ENCODE measurements at regions not wholly inside any gene's neighbourhood (a gene's known extent, or its start where the extent isn't known, plus 50 kb on each side); places are given as distances from the start of the nearest gene placed in this dataset.

- Mint-ChIP-seq H3K27ac (ENCODE audit: low read depth, unreplicated experiment) (no peak overlapping the region), H3K9me3 (ENCODE audit: unreplicated experiment) (no peaks in the 10 kb centered on the region), H3K27me3 (ENCODE audit: insufficient read depth, unreplicated experiment) (no peaks in the 10 kb centered on the region), H3K36me3 (ENCODE audit: insufficient read depth, unreplicated experiment) (peaks cover 4% of the 10 kb centered on the region), H3K4me3 (ENCODE audit: unreplicated experiment) (no peak overlapping the region), H3K4me1 (ENCODE audit: insufficient read depth, unreplicated experiment) (peaks cover 12% of the 10 kb centered on the region)
- DNase-seq (ENCODE audit: unreplicated experiment) = no peak
- ChIA-PET CTCF (interaction anchor here (1.1 to 1.5 kb wide), 2 partner anchors 130 to 135 kb away, joined by 4 to 11 read pairs; partner anchors contain the start of gene AHCYL1), POLR2A (no interaction called here)
- intact Hi-C loops (cut with micrococcal nuclease) = no loop called here
- TF ChIP-seq CTCF (IDR thresholded peaks at IDR 0.05; ENCODE audit: unreplicated experiment) = no peak
- no TSS peak for BruUV-seq (replicated peaks)
These were observed 61.0 kb upstream of the CSF1 start for GRCh38 chr1:109849655-109850054.

GRCh38 chr1:109847251-109847650 is 63.4 kb upstream of the CSF1 start:
- BruUV-seq (replicated peaks) = no TSS peak
- DNase-seq (ENCODE audit: unreplicated experiment) = no peak
- peaks cover 12% of the 10 kb centered on the region for H3K4me1 Mint-ChIP-seq (ENCODE audit: insufficient read depth, unreplicated experiment)
- no peak overlapping the region for H3K4me3 Mint-ChIP-seq (ENCODE audit: unreplicated experiment)
- ChIA-PET CTCF (interaction anchor here (0.7 to 1.5 kb wide), 2 partner anchors 23 to 60 kb away, joined by 3 to 4 read pairs; no protein-coding TSS in a partner anchor), POLR2A (interaction anchor here (0.7 kb wide), 1 partner anchor 77 kb away, joined by 4 read pairs; no protein-coding TSS in a partner anchor)
- peaks cover 4% of the 10 kb centered on the region for H3K36me3 Mint-ChIP-seq (ENCODE audit: insufficient read depth, unreplicated experiment)
- H3K27ac Mint-ChIP-seq (ENCODE audit: low read depth, unreplicated experiment) = no peak overlapping the region
- intact Hi-C loops (cut with micrococcal nuclease) = no loop called here
- no peaks in the 10 kb centered on the region for H3K27me3 Mint-ChIP-seq (ENCODE audit: insufficient read depth, unreplicated experiment)
- no peak for TF ChIP-seq CTCF (IDR thresholded peaks at IDR 0.05; ENCODE audit: unreplicated experiment)
- no peaks in the 10 kb centered on the region for H3K9me3 Mint-ChIP-seq (ENCODE audit: unreplicated experiment)

- Mint-ChIP-seq H3K27ac (ENCODE audit: low read depth, unreplicated experiment) (no peak overlapping the region), H3K4me1 (ENCODE audit: insufficient read depth, unreplicated experiment) (peaks cover 12% of the 10 kb centered on the region), H3K27me3 (ENCODE audit: insufficient read depth, unreplicated experiment) (no peaks in the 10 kb centered on the region), H3K9me3 (ENCODE audit: unreplicated experiment) (no peaks in the 10 kb centered on the region), H3K4me3 (ENCODE audit: unreplicated experiment) (no peak overlapping the region), H3K36me3 (ENCODE audit: insufficient read depth, unreplicated experiment) (peaks cover under 1% of the 10 kb centered on the region)
- DNase-seq (ENCODE audit: unreplicated experiment) = no peak
- no peak for TF ChIP-seq CTCF (IDR thresholded peaks at IDR 0.05; ENCODE audit: unreplicated experiment)
- POLR2A ChIA-PET = interaction anchor here (0.7 to 1.1 kb wide), 2 partner anchors 77 to 137 kb away, joined by 3 to 4 read pairs; partner anchors contain the start of gene AHCYL1
- no TSS peak for BruUV-seq (replicated peaks)
- intact Hi-C loops (cut with micrococcal nuclease) = no loop called here
- CTCF ChIA-PET = interaction anchor here (0.6 kb wide), 1 partner anchor 206 kb away, joined by 4 read pairs; no protein-coding TSS in a partner anchor
These were observed 63.8 kb upstream of the CSF1 start for GRCh38 chr1:109846846-109847245.

- Mint-ChIP-seq H3K36me3 (ENCODE audit: insufficient read depth, unreplicated experiment) (no peaks in the 10 kb centered on the region), H3K27ac (ENCODE audit: low read depth, unreplicated experiment) (no peak overlapping the region), H3K4me1 (ENCODE audit: insufficient read depth, unreplicated experiment) (peaks cover 12% of the 10 kb centered on the region), H3K4me3 (ENCODE audit: unreplicated experiment) (no peak overlapping the region), H3K9me3 (ENCODE audit: unreplicated experiment) (no peaks in the 10 kb centered on the region), H3K27me3 (ENCODE audit: insufficient read depth, unreplicated experiment) (no peaks in the 10 kb centered on the region)
- ChIA-PET CTCF (interaction anchor here (0.6 to 1.6 kb wide), 3 partner anchors 61 to 138 kb away, joined by 4 to 5 read pairs (median 4); partner anchors contain the start of gene AHCYL1), POLR2A (interaction anchor here (1.1 kb wide), 1 partner anchor 138 kb away, joined by 3 read pairs; the partner anchor contains the start of gene AHCYL1)
- TF ChIP-seq CTCF (IDR thresholded peaks at IDR 0.05; ENCODE audit: unreplicated experiment) = no peak
- DNase-seq (ENCODE audit: unreplicated experiment) = no peak
- intact Hi-C loops (cut with micrococcal nuclease) = no loop called here
- no TSS peak for BruUV-seq (replicated peaks)
These were observed 64.5 kb upstream of the CSF1 start for GRCh38 chr1:109846162-109846561.
